Left renal pelvis (tissue), 4 donors: ENCODE measurements at regions not wholly inside any gene's neighbourhood (a gene's known extent, or its start where the extent isn't known, plus 50 kb on each side); places are given as distances from the start of the nearest gene placed in this dataset.
"Not testable (repeated sequence)": the region's sequence is repeated elsewhere in the genome, so short reads cannot be mapped to it uniquely, and the experiment has no call there.

Experiments used
- DNase-seq, 4 donors: peaks; one replicate each; pipeline ENCODE4 v3.0.0-alpha.2; 2013; ENCODE audit warnings: low read depth in 4 of 4, low spot score in 3 of 4

DNA sequence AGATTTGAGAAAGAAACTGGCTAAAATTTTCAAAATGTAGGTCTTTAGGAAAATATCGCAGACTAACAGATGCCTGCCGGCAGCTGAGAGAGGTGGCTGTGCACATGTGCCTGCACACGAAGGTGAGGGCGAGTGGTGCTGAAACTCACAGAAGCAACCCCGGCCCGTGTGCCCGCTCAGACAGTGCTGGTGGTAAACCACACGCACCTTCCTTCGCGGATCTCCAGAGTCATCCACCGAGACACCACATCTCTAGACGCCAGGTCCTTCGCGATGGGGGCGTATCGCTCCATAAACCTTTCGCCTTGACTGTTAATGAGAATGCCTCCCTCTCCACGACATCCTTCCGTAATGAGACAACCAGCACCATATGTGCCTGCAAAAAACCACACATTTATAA, 68.5 kb upstream of the TNK2 start:
- not testable (repeated sequence) for DNase-seq

DNA sequence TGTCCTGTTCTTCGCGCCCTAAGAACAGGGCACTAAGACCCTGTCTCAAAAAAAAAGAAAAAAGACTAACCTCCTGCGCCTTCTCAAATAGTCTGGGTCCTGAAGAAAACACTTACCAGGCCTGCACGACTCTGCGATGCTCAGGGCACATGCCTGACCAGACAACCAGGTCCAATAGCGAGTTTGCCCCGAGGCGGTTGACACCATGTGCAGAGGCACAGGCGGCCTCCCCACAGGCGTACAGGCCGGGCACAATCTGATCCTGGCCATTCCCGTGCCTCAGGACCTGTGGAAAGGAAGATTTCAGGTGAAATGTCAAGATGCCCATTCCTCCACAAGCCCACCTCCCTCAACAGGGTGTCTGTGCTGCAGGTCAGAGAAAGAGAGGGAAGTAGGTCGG, 65.9 kb upstream of the TNK2 start:
- DNase-seq: not testable (repeated sequence)

DNA sequence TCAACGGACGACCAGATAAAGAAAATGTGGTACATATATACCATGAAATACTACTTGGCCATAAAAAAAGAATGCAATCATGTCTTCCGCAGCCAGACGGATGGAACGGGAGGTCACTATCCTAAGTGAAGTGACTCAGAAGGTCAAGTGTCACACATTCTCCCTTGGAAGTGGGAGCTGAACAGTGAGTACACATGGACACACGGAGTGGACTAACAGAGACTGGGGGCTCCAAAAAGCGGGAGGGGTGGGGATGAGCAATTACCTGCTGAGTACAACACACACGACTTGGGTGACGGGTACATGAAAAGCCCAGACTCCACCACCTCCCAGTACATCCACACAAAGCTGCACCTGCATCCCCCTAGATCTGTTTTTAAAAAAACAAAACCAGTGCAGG, 62.5 kb upstream of the TNK2 start:
- not testable (repeated sequence) for DNase-seq

DNA sequence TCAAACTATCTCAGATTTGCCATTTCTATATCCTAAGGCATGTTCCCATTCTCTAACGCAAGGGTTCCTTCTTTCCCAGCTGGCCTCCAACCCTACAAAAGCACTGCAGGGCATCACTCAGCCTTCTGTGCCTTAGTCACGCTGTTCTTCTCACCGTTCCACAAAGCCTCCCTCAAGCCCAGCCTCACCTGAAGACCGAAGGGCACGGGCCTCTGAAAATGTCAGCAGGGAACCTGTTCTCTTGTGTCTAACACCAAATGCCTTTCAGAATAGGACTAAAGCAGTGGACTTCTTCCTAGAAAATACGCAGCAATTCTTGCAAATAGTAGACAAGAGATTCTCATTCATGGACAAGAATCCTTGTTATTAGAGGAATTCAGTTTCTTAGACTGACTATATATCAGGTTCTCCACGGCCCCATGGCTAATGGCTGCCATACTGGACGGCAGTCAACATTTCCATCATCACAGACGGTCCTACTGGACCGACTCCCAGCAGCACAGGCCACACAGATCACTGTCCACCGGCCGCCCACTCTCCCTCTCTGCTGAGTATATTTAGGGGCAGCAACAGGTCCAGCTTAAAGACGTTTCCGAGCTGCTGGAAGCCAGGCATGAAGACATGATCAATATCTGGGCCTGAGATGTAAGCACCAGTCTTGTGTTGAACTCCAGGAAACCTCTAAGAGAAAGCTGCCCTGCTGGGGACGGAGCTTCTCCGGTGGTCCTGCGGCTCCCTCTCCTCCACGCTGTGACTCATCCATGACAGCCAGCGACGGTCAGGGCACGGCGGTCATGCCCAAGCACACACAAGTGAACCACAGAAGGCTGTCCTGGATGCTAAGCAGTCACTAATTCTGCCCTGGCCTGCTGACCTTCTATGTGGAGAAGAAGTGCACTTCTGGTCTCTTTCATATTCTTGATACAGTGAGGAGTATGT, 61.8 kb upstream of the TNK2 start:
- not testable (repeated sequence) for DNase-seq

DNA sequence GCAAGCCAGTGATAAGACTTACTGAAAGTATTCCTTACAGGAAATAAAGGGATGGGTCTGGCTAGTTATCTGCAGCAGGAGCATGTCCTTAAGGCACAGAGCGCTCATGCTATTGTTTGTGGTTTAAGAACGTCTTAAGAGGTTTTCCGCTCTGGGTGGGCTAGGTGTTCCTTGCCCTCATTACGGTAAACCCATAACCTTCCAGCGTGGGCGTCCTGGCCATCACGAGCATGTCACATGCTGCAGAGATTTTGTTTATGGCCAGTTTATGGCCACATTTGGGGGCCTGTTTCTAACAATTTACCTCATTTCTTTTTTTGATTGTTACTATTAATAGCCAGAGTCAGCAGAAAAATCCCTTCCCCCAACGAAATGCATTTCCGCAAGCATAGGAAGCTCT, 61.0 kb upstream of the TNK2 start:
- not testable (repeated sequence) for DNase-seq

DNA sequence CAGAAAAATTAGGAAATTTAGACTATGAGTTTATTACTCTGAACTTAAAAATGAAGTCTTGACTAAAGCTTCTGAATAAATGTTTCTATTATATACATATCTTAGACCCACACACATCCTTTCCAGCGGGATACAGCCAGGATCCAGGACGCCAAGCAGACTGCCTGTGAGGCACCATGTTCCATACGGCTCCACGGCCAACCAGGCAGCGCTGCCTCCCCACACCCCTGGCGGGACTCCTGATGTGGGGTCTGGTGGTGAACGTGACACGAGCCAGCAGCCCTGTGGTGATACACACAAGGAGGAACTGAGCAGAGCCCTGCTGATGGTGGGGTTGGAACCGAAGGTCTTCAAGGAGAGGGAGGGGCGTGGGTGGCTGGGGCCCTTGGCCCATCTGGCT, 59.8 kb upstream of the TNK2 start:
- not testable (repeated sequence) for DNase-seq

DNA sequence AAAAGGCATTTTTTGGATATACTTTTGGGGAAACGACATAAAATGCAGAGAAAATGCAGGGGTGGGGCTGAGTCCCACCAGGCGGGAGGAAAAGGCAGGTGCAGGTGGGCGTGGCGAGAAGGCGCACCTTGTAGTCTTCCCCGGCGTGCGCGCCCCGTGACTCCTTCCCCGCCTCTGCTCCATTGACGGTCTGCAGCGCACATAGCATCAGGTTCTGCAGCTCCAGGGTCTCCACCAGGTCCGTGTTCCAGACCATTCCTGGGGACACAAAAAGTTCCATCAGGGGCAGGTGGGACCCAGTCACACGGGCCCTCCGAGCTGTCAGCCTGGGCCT, 59.0 kb upstream of the TNK2 start:
- DNase-seq: not testable (repeated sequence)

DNA sequence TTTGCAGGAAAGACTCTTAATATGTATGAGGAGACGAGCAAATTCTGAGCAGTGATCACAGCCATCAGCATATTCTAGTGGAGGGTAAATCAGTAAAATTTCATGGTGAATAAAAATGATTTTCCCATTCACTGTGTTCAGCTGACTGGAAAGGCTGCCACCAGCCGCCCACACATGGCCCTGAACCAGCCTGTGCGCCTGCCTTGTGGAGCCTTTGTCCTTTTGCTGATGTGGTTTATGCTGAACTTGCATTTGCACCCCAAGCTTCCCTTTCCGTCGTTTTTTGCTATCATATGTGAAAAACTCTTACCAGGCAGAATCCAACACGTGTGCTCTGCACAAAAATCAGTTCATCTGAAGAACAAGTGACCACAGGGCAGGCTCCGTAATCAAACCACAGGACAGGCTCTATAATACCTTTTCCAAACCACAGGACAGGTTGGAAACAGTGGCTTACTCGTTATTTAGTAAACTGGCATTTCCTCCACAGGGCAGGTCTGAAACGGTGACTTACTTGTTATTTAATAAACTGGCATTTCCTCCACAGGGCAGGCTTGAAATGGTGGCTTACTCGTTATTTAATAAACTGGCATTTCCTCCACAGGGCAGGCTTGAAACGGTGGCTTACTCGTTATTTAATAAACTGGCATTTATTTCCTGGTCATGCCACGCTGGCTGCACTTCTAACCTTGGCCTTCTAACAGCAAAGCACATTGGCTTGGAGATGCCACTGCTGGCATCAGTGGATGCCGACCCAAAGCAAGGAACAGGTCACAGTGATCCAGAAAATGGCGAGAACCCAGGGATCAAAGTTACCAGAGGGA, 58.4 kb upstream of the TNK2 start:
- not testable (repeated sequence) for DNase-seq

DNA sequence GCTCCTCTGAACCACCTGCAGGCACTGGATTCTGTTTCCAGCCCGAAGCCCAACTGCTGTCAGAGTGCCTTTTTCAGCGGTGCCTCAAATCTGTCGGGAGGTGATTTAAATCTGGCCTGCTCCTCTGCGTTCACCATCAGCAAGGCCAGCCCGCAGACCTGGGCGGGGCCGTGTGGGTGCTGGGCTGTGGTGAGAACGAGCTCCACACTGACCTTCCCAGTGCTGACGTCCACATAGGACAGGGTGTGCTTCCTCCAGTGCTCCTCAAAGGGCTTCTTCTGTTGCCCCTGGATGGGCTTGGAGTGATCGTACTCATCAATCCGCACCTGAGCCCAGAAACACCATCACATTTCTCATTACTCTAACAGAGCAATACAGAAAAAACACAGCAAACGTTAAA, 56.9 kb upstream of the TNK2 start:
- not testable (repeated sequence) for DNase-seq

DNA sequence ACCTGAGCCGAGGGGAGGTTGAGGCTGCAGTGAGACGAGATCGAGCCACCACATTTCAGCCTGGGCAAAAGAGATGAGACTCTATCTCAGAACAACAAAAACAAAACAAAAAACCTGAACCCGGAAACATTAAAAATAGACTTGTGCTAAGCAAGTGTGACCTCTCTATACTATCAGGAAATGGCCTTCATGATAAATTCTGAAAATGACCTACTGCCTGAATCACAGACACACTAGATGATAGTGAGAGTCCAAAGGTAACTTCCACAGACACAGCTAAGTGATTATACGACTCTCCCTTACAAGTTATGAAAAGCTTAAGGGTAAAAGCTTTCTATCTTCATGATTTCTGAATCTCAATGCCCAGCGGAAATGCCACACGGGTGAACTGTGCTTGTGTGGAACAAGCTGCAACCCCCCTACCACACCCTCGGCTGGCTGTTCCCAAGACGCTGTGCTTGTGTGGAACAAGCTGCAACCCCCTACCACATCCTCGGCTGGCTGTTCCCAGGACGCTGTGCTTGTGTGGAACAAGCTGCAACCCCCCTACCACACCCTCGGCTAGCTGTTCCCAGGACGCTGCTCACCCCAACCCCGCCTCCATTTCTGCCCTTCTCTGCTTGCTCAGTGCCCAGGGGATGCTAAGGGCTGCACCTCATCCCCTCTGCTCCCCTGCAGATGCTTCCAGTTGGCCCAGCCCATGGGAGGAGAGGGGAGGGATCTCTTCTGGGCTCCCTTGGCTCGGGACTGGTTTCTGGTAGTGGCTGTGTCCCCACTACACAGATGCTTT, 56.2 kb upstream of the TNK2 start:
- not testable (repeated sequence) for DNase-seq

DNA sequence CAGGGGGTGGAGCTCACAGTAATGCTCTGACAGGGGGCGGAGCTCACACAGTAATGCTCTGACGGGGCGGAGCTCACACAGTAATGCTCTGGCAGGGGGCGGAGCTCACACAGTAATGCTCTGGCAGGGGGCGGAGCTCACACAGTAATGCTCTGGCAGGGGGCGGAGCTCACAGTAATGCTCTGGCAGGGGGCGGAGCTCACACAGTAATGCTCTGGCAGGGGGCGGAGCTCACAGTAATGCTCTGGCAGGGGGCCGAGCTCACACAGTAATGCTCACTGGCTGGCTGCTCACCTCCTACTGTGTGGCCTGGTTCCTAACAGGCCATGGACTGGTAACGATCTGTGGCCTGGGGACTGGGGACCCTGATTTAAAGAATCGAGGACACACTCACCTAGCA, 53.9 kb upstream of the TNK2 start:
- not testable (repeated sequence) for DNase-seq

DNA sequence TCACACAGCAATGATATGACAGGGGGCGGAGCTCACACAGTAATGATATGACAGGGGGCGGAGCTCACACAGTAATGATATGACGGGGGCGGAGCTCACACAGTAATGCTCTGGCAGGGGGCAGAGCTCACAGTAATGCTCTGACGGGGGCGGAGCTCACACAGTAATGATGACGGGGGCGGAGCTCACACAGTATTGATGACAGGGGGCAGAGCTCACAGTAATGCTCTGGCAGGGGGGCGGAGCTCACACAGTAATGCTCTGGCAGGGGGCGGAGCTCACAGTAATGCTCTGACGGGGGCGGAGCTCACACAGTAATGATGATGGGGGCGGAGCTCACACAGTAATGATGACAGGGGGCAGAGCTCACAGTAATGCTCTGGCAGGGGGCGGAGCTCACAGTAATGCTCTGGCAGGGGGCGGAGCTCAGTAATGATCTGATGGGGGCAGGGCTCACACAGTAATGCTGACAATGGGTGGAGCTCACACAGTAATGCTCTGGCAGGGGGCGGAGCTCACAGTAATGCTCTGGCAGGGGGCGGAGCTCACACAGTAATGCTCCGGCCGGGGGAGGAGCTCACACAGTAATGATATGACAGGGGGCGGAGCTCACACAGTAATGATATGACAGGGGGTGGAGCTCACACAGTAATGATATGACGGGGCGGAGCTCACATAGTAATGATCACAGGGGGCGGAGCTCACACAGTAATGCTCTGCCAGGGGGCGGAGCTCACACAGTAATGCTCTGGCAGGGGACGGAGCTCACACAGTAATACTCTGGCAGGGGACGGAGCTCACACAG, 52.8 kb upstream of the TNK2 start:
- not testable (repeated sequence) for DNase-seq

DNA sequence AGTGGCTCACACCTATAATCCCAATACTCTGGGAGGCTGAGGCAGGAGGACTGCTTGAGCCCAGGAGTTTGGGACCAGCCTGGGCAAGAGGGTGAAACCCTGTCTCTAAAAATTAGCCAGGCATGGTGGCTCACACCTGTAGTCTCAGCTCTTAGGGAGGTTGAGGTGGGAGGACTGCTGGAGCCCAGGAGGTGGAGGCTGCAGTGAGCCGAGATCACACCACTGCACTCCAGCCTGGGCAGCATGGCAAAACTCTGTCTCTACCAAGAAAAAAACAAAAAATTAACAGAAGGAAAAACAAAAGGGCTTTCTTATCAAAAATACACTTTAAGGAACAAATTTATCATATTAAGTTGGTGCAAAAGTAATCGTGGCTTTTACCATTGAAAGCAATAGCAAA, 51.8 kb upstream of the TNK2 start:
- DNase-seq: not testable (repeated sequence)

DNA sequence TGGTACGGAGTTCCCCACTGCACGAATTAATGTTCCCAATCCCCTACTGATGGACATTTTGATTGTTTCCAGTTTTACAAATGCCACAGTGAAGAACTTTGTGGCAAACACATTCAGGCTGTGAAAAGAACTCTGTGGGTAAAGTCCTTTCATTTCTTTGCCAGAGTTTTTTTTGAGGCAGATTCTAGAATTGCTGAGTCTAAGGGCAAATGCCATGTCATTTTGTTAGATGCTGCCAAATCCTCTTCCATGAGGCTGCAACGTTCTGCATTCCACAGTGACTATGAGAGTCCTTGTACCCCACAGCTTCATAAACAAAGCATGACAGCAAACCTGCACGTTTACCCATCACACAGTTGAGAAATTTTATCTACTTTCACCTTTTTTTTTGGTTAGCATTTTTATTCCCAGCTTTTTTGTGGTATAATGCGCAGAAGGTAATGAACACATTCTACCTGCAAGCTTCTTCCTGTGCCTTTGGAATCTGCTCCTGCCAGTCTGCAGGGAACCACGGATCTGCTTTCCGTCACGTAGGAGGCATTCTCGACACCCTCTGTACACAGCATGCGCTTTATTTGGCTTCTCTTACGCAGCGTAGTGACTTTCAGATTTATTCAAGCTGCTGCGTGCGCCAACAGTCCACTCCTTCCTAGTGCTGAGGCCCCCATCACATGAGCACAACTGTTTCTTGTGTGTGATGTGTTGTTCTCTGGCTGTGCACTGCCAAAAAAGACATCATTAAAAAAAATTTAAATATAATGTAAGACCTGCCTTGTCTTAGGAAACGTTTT, 51.2 kb upstream of the TNK2 start:
- DNase-seq: not testable (repeated sequence)

DNA sequence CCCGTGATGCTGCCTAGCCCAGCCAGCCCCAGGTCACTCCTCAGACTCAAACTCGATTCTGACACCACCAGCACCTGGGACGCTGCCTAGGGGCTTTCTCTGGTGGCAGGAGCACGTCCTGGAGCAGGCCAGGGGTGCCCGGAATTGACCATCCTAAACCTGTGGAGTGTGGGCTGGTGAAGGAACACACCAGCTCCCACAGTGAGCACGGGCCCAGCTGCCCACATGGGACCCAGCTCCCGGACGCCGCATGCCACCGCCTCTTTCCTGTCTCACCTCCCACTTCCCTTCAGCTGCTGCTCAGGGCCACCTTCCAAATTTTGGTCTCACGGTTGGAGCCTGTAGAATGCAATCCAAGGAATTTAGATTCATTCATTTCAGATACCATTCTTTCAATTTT, 50.4 kb upstream of the TNK2 start:
- not testable (repeated sequence) for DNase-seq
